EH (cell line): ENCODE measurements at regions not wholly inside any gene's neighbourhood (a gene's known extent, or its start where the extent isn't known, plus 50 kb on each side); places are given as distances from the start of the nearest gene placed in this dataset.
"Not testable (repeated sequence)": the region's sequence is repeated elsewhere in the genome, so short reads cannot be mapped to it uniquely, and the experiment has no call there.

Source experiments
- DNase-seq: peaks from one replicate; pipeline ENCODE4 v3.0.0-alpha.2; 2015; ENCODE audit warnings: low read depth

DNA sequence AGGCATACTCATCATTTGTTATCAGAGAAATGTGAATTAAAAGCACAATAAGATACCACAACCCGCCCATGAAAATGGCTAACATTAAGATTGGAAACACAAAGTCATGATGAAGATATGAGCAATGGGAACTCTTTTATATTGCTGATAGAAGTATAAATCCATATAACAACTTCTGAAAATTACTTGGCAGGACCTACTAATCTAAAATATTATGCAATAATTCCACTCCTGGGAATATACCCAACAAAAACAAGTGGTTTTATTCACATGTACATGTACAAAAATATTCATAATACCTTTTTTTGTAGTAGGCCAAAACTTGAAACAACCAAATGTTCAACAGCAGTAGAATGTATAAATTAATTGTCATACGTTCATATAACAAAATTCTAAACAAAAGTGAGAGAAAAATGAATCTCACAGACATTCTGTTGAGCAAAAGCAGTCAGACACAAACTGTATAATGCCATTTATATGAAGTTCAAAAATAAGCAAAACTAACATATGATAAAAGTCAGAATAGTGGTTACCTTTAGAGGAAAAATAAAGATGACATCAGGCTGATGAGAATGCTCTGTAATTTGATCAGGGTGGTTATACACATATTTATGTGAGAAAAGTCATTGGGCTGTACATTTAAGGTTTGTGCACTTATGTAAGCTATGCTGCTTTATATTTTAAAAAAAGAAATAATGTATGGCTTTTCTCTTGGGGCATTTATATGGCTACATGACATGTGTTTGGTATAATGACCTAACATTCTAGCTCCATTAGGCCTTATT is 309.2 kb upstream of the KITLG start:
- DNase-seq = peak; percentile 35

DNA sequence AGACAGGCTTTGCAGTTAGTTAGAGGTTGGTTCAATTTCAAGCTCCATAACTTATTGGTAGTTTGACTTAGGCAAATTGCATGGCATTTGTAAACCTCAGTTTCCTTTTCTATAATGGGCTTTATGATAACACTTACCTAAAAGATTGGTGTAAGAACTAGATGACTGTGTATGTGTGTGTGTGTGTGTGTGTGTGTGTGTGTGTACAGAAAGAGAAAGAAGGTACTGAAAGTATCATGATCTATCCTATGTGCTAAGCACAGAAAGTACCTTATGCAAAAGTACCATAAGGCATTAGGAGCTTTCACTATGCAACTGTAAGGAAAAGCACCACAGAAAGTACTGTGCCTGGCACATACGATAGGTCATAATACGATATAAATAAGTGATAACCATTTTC is 304.3 kb upstream of the KITLG start:
- DNase-seq = no peak

DNA sequence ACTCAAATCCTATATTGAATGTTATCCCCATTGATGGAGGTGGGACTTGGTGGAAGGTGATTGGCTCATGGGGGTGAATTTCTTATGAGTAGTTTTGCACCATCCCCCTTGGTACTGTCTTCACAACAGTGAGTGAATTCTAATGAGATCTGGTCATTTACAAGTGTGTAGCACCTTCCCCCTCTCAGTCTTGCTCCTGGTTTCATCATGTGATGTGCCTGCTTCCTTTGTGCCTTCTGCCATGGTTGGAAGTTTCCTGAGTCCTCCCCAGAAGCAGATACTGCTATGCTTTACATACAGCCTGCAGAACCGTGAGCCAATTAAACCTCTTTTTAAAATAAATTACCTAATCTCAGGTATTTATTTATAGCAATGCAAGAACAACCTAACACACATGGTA is 302.4 kb upstream of the KITLG start:
- no peak for DNase-seq

DNA sequence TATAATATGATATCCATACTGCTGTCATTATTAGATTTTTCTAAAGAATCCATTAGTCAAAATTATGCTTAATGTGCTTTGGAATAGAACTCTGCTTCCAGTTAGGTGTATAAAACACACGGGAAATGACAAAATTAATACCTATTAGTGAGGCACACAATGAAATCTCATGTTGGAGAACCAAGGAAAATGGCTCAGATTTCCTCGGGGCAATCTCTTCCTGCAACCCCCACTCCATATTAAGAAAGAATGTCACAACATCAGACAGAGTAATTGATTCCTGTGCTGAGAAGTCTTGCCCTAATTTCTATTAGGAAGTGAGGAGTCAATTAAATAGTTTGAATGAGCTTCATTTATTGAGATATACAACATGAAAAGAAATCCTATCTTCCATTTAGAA is 299.8 kb upstream of the KITLG start:
- no peak for DNase-seq

DNA sequence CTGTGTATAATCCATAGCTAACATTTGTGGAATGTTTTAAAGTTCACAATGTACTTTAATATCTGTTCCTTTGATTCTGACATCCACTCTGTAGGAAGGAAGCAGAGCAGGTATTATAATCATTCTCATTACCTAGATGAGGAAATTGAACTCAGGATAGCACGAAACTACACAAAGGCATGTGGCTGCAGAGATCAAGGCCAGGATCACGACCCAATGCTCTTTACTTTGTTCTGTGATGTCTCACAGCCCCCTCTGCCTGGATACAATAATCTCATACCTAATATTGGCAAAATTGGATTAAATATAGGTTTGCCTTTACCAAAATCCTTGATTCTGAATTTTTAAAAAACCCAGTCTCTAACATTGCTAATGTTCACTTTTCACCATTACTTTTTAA is 298.0 kb upstream of the KITLG start:
- no peak for DNase-seq

DNA sequence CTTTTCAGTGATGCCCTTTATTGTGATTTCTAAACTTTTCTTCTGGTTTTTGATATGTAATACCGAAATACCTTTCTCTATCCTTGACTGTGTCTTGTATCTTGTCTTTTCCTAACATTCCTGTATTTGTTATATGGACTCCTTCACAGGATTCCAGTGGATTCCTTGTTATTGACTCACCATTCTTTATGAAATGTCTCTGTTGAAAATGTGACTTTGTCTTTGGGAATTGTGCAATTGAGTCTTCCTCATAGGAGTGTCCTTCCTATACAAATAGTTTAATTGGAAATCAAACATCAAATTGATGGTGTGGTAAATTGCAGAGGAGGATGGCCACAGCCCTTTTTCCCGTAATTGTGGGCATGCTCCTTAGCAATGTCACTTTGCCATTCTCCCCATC is 296.6 kb upstream of the KITLG start:
- DNase-seq = peak; percentile 77

DNA sequence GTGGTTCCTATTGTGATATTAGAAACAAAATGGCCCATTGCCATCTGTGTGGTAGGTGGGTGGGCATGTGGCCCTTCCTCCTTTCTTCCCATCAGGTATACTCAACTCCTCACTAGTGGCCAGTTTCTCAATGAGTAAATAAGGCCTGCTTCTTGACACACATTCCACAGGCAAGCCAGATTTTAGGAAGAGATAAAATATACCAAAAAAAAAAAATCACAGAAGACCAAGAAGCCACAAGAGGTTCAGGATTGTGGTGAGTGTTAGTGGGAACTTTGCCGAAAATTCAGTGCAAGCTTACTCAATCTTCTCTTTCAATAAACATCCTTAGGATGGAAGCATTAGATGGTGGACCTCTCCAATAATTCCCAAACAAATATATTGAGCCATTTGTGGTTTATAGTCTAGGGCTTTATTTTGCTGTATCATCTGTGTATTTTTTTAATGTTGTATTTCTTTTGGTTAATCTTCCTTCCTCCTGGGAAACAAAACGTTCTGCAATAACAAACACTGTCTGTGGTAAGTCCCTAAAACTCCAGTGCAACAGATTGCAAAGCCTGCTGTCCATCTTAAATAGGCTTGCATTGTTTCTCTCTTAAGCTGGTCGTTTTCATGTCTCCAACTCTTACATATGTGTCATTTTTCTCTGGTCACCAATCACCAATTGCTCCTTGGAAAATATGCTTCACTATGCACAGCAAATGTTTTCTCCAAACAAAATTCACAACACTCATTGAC is 289.9 kb upstream of the KITLG start:
- peak; percentile 74 for DNase-seq

DNA sequence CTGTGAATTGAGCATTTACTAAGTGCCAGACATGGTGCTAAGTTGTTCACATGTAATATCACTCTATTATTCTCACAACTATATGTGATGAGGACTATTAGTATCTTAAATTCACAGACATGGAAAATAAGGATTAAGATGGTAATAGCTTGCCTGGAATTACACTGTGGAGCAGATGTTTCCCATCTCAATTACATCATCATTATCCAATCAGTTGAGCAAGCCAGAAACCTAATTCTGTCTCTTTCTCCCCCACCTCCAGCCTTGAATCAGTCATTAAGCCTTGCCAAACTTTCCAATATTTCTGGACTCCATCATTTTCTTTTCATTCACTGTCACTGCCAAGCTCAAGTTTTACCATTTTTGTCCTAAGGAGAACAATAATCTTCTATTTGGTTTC is 287.8 kb upstream of the KITLG start:
- no peak for DNase-seq

DNA sequence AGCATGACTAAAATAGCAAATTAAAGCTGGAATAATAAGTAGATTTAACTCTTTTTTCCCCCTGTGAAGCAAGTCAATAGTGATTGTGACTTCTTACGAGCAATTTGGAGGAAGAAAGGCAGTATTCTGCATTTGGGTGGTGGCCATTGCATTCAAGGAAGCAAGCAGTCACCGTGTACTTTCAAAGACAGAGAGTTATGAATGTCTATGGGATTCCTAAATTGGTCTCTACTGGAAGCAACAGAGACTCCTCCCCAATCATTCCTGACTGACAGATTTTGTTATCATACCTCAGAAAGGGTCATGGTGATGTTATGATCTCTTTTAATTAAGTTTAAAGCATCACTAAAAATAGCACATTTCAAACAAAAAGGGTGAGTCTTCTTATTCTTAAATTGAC is 287.2 kb upstream of the KITLG start:
- DNase-seq = no peak

DNA sequence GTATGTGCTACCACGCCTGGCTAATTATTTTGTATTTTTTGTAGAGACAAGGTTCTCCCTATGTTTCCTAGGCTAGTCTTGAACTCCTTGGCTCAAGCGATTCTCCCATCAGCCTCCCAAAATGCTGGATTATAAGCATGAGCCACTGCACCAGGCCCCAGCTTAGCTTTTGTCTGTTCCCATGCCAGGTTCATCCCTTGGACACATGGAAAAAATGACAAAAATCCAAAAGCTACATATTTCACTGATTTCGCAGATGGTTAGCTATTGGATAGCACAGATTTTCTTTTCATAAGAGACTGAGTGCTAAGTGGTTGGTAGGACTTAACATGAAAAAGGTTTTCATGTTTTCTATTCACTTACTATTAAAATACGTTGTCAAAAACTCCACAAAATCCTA is 286.6 kb upstream of the KITLG start:
- peak; percentile 24 for DNase-seq

DNA sequence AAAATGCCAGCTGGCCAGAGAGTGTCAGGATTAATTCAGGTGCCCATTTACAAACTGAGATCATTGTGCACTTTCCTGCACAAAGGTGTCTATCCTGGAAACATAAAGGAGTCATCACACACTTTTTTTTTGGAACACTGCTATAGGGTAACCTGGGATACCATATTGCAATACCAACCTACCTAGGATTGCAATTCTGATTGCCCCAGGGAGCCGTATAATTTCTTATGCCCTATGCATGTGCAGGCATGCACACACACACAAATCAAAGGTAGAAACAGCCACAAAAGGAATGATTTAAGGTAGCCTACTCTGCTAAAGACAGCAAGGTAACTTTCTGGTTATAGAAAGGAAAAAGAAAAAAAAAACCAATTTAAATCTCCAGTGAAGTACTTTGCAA is 285.3 kb upstream of the KITLG start:
- no peak for DNase-seq

DNA sequence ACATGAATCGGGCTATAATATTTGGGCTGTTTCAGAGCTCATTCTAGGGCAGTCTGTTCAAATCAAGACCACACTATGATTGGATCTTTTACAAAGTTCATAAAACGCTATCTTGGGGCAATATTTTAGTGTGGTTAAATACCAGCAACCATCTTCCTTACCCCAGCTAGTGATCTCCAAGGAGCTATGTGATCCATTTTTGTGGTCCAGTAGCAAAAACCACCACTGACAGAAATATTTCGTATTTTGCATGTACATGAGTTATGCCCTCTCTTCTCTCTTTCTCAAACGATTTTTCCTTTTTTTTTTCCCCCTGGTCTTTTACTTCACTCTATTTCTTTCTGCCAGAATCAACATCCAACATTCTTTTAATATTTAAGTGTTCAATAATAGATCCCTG is 280.6 kb upstream of the KITLG start:
- no peak for DNase-seq

DNA sequence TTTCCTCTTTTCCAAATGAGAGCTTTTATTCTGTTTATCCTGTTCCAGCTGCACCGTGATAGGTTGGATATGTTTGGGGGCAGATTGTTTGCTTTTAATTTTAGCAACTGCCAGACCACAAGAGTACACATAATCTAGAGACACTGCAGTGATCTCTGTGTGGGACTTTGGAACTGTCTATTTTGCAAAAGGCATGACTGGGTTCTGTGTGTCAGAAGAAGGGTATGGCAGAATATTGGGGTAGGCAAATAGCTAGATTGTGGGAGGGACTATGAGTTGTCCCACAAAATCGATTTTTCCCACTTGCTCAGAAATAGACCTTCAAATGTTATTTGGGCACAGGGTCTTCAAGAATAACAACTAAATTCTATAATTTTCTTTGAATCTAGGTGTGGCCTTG is 275.9 kb upstream of the KITLG start:
- DNase-seq = no peak

DNA sequence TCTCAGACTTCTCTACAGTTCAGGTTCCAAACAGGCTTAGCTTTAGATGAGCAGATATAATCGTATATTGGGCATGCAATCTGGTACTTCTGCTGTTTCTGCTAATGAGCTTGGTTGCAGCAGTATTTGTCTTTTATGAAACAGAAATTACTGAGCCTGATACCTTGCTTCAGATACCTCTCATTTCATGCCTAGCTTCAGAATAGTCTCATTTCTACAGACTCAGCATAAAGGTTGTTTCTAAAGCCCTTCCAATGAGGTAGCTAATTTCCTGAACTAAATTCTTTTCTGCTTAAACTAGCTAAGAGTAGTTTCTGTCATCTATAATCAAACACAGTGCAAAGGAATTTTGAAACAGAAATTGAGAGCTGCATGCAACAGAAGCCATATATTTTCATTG is 275.0 kb upstream of the KITLG start:
- DNase-seq = peak; percentile 27

DNA sequence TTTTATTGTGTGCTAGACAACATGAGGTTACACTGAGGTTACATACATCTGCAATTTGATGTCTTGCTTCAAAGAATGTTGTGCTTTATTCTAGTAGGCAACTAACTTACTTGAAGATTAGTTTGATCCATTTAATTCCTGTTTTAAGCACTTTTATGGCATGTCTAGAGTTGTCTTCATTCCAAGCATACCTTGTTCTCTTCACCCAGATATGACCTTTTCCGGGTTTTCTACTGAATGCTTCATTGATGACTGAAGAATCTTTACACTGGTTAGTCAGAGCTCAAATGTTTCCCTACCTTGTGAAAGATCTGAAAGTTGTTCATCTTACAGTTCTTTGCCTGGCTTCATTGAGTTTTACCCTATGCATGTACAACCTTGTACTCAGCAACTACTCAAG is 274.0 kb upstream of the KITLG start:
- peak; percentile 92 for DNase-seq

DNA sequence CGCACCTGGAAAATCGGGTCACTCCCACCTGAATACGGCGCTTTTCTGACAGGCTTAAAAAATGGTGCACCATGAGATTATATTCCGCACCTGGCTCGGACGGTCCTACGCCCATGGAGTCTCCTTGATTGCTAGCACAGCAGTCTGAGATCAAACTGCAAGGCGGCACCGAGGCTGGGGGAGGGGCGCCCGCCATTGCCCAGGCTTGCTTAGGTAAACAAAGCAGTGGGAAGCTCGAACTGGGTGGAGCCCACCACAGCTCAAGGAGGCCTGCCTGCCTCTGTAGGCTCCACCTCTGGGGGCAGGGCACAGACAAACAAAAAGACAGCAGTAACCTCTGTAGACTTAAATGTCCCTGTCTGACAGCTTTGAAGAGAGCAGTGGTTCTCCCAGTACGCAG is 267.0 kb upstream of the KITLG start:
- DNase-seq = not testable (repeated sequence)

DNA sequence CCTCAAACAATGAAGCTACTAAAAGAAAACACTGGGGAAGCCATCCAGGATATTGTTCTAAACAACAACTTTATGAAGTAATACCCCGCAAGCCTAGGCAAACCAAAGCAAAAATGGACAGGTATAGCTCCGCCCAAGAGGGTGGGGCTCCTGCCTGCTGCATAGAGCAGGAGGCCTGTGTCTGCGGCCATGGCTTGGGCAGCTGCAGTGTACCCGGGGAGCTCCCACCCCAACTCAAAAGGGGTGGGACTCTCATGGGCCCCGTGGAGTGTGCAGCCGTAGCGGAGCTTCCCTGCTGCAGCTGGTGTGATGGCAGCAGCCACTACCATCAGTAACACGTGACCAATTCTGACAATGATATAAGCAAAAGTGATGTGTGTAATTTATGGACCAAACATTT is 264.2 kb upstream of the KITLG start:
- DNase-seq = no peak

DNA sequence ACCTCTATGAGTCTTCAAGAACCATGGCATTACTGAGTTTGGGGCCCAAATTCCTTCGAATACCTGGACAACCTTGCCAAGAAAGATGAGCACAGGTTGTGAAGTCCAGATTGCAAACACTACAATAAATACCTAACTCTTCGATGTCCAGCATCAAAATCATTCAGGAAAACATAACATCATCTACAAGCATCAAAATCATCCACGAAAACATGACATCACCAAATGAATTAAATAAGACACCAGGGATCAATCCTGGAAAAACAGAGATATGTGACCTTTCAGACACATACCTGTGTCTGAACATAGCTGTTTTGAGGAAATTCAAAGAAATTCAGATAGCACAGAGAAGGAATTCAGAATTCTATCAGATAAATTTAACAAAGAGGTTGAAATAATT is 262.0 kb upstream of the KITLG start:
- no peak for DNase-seq

DNA sequence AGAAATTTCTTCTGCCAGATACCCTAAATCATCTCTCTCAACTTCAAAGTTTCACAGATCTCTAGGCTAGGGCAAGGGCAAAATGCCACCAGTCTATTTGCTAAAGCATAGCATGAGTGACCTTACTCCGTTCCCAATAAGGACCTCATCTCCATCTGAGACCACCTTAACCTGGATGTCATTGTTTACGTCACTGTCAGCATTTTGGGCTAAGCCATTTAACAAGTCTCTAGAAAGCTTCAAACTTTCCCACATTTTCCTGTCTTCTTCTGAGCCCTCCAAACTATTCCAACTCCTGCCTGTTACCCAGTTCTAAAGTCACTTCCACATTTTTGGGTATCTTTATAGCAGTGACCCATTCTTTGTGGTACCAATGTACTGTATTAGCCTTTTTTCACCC is 259.2 kb upstream of the KITLG start:
- no peak for DNase-seq

DNA sequence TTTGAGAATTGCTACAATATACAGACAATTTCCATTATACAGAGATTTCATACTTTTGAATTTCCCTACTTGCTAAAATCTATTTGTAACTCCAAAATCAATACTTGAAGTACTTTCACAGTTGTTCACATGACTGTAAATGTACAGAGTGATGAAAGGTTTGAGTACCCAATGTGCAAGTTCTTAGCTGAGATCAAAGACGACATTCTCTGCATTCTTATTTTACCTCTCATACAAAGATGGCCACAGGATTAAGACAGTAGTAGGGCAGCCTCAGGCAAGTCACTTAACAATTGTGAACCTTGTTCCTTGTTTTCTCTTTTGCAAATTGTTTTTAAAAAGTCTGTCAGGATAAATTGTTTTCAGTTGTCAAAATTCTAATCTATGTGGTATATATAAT is 255.9 kb upstream of the KITLG start:
- peak; percentile 13 for DNase-seq

DNA sequence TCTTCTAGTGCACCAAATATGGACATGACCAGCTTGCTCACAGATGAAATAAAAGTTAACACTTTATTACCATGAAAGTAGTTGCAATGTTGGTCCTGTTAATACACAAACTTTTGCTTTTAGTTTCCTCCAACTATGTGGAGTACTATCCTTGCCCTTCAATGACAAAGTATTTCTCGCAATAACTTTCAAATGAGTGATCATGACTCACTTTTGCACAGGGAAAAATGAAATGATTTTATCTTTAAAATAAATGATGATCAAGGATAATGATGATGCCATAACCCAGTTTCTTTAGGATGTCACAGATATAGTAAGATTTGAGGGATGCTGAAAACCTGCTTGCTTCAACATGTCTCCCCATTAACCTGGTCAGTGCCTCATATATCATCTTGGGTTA is 254.0 kb upstream of the KITLG start:
- no peak for DNase-seq

DNA sequence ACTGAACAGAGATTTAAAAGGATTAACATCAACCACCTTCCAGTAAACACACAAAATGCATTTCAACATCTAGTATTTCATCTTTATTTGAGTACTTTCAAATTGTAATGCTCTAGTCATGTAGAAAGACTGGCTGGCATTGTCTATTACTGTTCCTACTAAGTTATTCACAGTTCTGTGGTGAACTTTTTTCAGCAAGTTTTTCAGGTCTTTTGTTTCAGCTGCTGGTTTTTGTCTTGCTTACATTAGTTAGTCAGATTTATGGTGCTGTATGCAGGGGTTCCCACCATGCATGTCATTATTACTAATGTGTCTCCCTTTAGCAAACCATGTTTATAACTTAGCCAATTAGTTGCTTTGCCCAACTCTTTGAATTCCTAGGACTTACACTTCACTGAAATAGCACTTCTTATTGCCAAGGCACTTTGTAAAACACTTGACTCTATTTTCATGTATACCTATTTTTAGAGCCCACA is 253.4 kb upstream of the KITLG start:
- peak; percentile 68 for DNase-seq

DNA sequence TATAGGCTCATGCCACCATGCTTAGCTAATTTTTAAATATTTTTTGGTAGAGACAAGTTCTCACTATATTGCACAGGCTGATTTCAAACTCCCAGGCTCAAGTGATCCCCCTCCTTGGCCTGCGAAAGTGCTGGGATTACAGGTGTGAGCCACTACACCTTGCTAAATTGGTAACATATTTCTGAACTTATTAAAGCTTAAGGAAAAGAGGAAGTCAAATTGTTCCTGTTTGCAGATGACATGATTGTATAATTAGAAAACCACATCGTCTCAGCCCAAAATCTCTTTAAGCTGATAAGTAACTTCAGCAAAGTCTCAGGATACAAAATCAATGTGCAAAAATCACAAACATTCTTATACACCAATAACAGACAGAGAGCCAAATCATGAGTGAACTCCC is 248.3 kb upstream of the KITLG start:
- not testable (repeated sequence) for DNase-seq

DNA sequence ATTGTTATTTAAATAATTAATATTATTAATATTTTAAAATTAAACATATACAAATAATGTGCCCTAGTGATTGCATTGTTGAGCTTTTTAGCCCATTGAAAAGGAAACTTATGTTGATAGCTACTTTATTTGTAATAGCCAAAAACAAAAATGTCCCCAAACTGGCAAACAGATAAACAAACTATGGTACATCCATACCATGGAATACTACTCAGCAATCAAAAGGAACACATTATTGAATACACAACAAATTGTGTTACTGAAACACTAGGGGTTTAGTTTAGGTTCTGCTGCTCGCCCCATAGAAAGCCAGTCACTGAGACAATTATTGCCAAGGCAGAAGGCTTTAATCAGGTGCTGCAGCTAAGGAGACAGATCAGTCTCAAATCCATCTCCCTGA is 239.7 kb upstream of the KITLG start:
- no peak for DNase-seq
